PFSK-1 (cell line): ENCODE measurements at regions not wholly inside any gene's neighbourhood (a gene's known extent, or its start where the extent isn't known, plus 50 kb on each side); places are given as distances from the start of the nearest gene placed in this dataset.

ENCODE experiments used
- FOXP2 ChIP-seq: optimal IDR thresholded peaks from 2 replicates; pipeline ENCODE3; 2011; ENCODE audit warnings: borderline replicate concordance, control low read depth, inconsistent platforms; ENCODE audit not compliant: insufficient read depth; ENCODE audit errors: extremely low read length, extremely low read depth
- POLR2AphosphoS5 ChIP-seq: IDR thresholded peaks from 2 replicates; pipeline ENCODE4 v1.6.1; 2012; ENCODE audit warnings: low read depth, mild to moderate bottlenecking, control low read depth, low read length, moderate library complexity
- REST ChIP-seq, 2 experiments: IDR thresholded peaks; 2 replicates each; pipeline versions ENCODE4 v1.6.1 to v1.8.0; 2011 to 2012; ENCODE audit warnings: low read depth in 2 of 2, low read length in 2 of 2, control low read depth in 1 of 2, inconsistent platforms in 1 of 2, mild to moderate bottlenecking in 1 of 2, moderate library complexity in 1 of 2; ENCODE audit not compliant: insufficient read depth in 1 of 2
- SIN3A ChIP-seq: IDR thresholded peaks from 2 replicates; pipeline ENCODE4 v1.6.1; 2012; ENCODE audit warnings: mild to moderate bottlenecking, low read length, moderate library complexity, borderline replicate concordance; ENCODE audit not compliant: insufficient read depth
- TAF1 ChIP-seq: IDR thresholded peaks from 2 replicates; pipeline ENCODE4 v1.6.1; 2012; ENCODE audit warnings: low read length, control low read depth, borderline replicate concordance; ENCODE audit not compliant: insufficient read depth

- TF ChIP-seq FOXP2: no peak
Observed at GRCh38 chr12:92221656-92222315, 76.1 kb upstream of the BTG1 start.

- TF ChIP-seq SIN3A (no peak), REST (IDR thresholded peaks at IDR 0.05; ENCODE audit: insufficient read depth in 1 of 2, low read depth in 2 of 2, low read length in 2 of 2) (no peak), FOXP2 (no peak), TAF1 (no peak), POLR2AphosphoS5 (no peak)
Observed at GRCh38 chr12:92218394-92219077, 72.9 kb upstream of the BTG1 start.

GRCh38 chr12:92216092-92216491, 70.4 kb upstream of the BTG1 start:
- no peak for TF ChIP-seq POLR2AphosphoS5
- no peak for TF ChIP-seq REST (IDR thresholded peaks at IDR 0.05; ENCODE audit: insufficient read depth in 1 of 2, low read depth in 2 of 2, low read length in 2 of 2)
- no peak for TF ChIP-seq SIN3A
- TF ChIP-seq TAF1: no peak
- no peak for TF ChIP-seq FOXP2

GRCh38 chr12:92215358-92215757, 69.7 kb upstream of the BTG1 start:
- TF ChIP-seq REST (IDR thresholded peaks at IDR 0.05; ENCODE audit: insufficient read depth in 1 of 2, low read depth in 2 of 2, low read length in 2 of 2) (no peak), TAF1 (no peak), FOXP2 (no peak), POLR2AphosphoS5 (no peak), SIN3A (no peak)

GRCh38 chr12:92213166-92213565, 67.5 kb upstream of the BTG1 start:
- no peak for TF ChIP-seq FOXP2
- no peak for TF ChIP-seq REST (IDR thresholded peaks at IDR 0.05; ENCODE audit: insufficient read depth in 1 of 2, low read depth in 2 of 2, low read length in 2 of 2)
- TF ChIP-seq POLR2AphosphoS5: no peak
- TF ChIP-seq TAF1: no peak
- TF ChIP-seq SIN3A: no peak
